Gastrocnemius medialis (tissue), 4 donors: ENCODE measurements at regions not wholly inside any gene's neighbourhood (a gene's known extent, or its start where the extent isn't known, plus 50 kb on each side); places are given as distances from the start of the nearest gene placed in this dataset.

Source experiments
- POLR2A ChIP-seq, 2 donors: fragments of 450-650 bp; IDR thresholded peaks; one replicate each; pipeline ENCODE4 v1.6.1; 2017; ENCODE audit warnings: antibody characterized with exemption in 2 of 2, mild to moderate bottlenecking in 2 of 2, moderate library complexity in 2 of 2
- TF ChIP-seq, protein P1 (sequence below), 5 experiments: fragments of 450-650 bp in 3 of 5; fragments of 200-600 bp in 2 of 5; sonication (generic) in 2 of 5; IDR thresholded peaks in 4 of 5; conservative IDR thresholded peaks in 1 of 5; 1 replicate in 4 of 5; 2 replicates in 1 of 5; pipeline ENCODE4 v1.5.1; 2016 to 2019; ENCODE audit warnings: antibody characterized with exemption in 5 of 5, mild to moderate bottlenecking in 3 of 5, moderate library complexity in 3 of 5

- no peak for TF ChIP-seq POLR2A (IDR thresholded peaks at IDR 0.05)
- TF ChIP-seq, protein P1, sequence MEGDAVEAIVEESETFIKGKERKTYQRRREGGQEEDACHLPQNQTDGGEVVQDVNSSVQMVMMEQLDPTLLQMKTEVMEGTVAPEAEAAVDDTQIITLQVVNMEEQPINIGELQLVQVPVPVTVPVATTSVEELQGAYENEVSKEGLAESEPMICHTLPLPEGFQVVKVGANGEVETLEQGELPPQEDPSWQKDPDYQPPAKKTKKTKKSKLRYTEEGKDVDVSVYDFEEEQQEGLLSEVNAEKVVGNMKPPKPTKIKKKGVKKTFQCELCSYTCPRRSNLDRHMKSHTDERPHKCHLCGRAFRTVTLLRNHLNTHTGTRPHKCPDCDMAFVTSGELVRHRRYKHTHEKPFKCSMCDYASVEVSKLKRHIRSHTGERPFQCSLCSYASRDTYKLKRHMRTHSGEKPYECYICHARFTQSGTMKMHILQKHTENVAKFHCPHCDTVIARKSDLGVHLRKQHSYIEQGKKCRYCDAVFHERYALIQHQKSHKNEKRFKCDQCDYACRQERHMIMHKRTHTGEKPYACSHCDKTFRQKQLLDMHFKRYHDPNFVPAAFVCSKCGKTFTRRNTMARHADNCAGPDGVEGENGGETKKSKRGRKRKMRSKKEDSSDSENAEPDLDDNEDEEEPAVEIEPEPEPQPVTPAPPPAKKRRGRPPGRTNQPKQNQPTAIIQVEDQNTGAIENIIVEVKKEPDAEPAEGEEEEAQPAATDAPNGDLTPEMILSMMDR (IDR thresholded peaks at IDR 0.05 in 4 of 5, conservative IDR thresholded peaks at IDR 0.05 in 1 of 5): no peak
Measured at GRCh38 chr14:65798216-65798615, 385.7 kb downstream of the FUT8 start.
